ENCODE measurements at regions not wholly inside any gene's neighbourhood (a gene's known extent, or its start where the extent isn't known, plus 50 kb on each side); places are given as distances from the start of the nearest gene placed in this dataset.
"Not testable (repeated sequence)": the region's sequence is repeated elsewhere in the genome, so short reads cannot be mapped to it uniquely, and the experiment has no call there.

DNA sequence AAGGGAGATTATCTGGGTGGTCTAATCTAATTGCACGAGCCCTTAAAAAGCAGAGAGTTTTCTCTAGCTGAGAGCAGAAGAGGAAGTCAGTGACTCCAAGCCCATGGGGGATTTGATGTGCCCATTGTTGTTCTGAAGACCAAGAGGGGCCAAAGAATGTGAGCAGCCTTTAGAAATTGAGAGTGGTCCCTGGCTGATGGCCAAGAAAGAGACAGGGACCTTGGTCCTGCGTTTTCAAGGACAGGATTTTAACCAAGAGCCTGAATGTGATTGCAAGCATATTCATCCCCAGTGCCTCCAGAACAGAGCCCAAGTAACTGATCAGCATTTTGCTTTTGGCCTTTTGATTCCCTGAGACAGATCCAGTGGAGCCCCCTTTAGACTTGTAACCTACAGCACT lies 1353.9 kb downstream of the AACS start:
- no peak for DNase-seq

DNA sequence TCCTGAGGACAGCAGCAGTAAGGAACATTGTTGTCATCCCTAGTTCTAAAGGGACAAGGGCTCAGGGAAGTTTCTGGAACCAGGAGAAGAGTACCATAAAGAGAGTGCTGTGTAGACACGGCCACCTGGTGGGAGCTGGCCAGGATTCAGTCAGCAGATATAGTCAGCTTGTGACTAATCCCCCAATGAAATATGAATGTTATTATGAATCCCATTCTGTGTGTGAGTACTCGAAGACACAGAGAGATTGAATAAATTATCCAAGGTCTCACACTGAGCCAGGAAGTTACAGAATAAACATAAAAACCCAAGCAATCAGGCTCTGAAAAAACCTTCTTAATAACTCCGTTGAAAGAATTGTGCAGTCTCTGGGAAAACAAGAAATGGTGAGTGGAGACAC lies 1359.5 kb downstream of the AACS start:
- no peak for DNase-seq

DNA sequence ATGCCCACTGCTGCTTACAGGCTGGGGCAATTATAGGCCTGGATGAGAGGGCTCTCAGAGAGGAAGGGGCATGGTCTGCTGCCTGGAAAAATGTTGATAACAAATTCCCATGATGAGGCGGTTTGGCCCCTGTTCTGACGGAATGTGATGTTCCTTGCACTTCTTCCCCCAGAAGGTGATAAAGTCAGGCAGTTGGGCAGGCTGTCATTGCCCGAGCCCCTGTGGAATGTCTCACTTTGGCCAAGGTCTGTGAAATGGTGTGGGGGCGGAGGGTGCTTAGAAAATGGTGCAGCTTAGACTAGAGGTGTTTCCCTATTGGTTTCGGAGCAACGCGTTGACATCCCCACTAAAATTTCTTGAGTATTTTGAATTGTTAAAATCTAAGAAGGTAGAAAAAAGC lies 1360.0 kb downstream of the AACS start:
- DNase-seq = no peak

DNA sequence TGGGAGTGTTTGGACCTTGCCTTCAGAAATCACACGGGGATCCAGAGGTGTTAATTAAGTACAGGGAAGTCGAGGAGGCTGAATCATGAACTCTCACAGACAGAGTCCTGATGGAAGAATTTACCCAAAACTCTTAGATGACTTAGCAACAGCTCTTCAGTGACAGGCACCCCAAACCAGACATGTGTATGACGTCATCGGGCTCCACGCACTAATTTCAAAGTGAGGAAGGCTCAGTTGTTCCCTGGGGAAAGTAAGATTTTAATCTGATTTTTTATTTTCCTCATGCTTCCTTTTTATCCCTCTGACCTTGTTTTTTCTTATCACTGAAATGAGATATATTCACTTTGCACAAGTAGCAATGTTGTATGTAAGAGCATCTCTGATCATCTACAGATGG lies 1363.5 kb downstream of the AACS start:
- DNase-seq = no peak

DNA sequence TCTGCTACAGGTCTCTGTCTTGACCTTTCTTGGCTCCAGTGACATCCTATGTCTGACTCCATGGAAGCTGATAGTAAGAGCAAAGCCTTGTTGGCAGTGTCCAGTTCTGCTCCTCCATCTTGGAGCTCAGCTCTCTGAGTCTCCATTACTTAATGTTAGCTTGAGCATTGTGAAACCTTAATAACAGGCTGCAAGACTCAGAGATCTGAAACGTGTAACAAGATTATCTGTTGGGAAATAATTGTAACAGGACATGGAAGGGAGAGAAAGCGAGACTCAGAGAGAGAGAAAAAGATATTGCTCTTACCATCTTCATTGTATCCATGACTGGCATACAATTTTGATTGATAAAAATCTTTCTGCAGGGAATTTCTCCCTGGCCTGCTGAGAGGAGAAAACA lies 1365.7 kb downstream of the AACS start:
- no peak for DNase-seq

DNA sequence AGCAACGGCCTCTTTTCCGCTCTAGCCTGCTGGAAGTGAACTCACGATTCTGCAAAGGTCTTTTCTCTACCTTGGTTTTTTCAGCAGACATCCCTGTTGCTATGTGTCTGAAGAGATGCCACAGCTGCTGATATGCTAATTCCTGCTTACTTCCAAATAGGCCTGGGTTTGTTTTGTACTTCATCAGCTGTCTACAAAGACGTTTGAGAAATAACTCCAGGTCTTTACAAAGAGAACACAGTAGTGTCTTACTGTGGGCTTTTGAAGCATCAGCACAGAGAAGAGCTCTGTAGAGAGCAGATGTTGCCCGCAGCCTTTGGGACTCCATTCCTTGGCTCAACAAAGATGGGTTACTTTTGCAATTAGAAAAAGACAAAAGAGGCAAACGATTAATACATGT lies 1366.5 kb downstream of the AACS start:
- no peak for DNase-seq

DNA sequence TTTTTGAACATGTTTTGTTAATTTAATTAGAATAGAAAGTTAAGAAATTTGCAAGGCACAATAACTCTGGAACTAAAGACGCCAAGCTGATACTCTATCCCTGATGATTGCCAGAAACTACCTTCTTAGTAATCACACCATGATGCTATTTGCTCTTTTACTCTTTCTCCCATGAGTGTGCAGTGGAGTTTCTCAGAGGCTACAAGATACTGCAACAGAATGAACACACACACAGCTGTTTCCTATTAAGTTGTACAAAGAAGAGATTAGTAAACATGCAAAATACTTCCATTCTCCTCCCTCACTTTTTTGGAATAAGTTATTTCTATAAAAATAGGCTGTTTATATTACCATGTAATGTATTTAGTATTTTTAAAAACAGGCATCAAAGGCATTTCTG lies 1367.5 kb downstream of the AACS start:
- DNase-seq = no peak

DNA sequence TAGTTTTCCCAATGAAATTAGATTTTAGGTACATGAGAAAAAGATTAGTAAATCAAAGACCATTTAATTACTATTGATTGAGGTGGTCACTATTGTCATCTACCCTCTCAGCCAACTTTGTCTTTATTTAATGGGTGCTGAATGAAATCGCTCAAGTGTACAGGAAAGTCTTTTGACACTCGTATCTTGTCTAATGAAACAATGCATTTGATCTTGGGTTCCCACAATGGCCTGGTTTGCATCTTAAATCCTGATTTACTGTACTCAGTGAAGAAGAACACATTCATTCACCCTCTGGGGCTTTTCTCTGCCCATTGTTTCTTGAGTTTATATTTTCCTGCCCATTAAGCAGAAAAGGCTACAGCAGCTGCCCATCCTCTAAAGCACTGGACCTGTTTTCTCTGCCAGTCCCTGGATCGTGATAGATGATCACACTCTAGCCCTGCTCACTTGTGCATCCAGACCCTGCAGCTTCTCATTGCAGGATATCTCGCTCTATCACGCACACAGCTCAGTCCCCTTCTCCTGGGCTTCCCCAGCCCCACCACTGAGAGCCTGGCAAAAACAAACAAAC lies 1369.3 kb downstream of the AACS start:
- DNase-seq = no peak

DNA sequence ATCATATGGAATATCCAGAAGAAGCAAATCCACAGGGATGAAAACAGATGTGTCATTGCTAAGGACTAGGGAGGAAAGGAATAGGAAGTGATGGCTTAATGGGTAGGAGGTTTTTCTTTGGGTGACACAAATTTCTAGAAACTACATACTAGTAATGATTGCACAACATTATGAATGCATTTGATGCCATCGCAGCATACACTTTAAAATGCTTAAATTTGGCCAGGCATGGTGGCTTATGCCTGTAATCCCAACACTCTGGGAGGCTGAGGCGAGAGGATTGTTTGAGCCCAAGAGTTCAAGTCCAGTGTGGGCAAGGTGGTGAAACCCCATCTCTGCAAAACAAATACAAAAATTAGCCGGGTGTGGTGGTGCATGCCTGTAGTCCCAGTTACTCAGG lies 1370.8 kb downstream of the AACS start:
- no peak for DNase-seq

DNA sequence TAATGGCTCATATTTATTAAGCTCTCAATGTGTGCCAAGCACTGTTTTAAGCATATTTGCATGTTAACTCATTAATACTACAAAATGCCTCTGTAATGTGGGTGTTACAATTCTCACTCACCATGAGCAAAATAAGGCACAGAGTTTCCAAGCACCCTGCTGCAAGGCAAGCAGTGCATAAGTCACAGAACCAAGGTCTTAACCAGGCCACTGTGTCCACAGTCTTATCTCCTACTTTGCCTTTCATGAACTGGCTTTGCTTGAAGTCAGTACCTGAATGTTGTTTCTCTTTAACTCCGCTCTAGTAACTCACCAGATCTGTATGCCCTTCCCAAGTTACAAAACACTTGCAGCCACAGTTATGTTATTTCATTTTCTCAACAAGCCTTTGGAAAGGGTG lies 1372.7 kb downstream of the AACS start:
- DNase-seq = no peak

DNA sequence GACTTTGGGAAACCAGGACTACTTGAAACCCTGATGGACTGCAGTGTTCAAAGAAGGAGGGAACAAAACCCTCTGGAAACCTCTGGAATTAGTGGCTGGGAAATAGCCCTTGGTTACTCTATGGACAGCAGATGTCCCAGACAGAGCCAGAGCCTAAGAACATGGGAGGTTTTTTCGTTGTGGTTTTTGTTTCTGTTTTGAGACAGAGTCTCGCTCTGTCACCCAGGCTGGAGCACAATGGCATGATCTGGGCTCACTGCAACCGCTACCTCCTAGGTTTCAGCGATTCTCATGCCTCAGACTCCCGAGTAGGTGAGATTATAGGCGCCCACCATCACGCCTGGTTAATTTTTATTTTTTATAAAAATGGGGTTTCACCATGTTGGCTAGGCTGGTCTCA lies 1378.7 kb downstream of the AACS start:
- no peak for DNase-seq

DNA sequence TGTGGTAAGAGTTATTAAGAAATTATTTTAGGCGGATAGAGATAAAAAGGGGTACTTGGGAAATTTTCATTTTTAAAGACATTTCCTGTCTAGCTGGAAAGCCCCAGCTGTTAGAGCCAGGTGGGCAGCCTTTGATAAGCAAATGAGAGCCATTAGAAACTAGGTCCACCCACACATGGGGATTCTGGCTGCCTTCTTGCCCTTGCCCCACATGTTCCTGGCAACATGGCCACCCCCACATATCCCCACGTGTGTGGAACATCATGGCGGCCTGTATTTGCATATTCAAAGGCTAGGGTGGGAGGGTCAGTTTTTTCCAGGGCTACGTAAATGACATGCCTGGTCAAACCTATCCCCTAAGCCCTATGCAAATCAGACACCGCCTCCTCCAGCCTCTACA lies 1382.1 kb downstream of the AACS start:
- no peak for DNase-seq

DNA sequence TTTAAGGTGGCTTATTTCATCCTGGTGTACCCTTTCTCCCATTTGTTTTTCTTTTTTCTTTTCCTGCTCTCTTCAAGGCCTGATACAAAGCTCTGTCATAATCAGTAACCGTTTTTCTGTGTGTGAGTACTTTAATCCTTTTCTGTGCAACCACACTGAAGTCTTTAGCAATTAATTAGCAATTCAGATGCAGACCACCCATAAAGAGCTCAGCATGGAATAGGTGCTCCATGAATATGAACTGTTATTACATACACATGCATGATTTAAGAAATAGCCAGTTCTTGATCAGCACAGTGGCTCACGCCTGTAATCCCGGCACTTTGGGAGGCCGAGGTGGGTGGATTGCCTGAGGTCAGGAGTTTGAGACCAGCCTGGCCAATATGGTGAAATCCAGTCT lies 1386.6 kb downstream of the AACS start:
- DNase-seq = no peak

DNA sequence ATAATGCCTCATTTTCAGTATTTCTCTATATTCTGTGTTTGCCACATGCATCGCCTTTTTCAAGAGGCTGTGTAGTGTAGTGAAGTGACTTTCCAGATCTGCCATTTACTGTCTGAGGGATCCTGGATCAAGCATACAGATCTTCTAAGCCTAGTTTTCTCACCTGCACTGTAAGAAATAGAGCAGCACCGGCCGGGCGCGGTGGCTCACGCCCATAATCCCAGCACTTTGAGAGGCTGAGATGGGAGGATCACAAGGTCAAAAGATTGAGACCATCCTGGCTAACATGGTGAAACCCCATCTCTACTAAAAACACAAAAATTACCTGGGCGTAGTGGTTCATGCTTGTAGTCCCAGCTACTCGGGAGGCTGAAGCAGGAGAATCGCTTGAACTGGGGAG lies 1387.5 kb downstream of the AACS start:
- not testable (repeated sequence) for DNase-seq

DNA sequence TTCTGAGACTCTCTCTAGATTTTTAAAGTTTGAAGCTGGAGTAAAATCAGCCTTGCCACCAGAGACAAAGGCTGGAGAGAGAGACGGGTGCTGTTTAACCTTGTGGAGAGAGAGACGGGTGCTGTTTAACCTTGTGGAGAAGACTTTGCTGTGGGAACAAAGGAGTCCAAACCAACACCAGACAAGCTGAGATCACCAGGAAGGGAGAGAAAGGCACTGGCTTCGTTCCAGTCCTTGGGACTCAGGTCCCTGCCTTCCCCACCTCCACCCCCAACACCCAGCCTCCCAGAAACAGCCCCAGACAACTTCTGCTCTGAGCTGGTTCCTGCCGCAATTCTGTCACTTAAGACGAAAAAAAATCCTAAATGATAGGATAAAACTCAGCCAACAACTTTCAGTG lies 1389.3 kb downstream of the AACS start:
- DNase-seq = no peak

DNA sequence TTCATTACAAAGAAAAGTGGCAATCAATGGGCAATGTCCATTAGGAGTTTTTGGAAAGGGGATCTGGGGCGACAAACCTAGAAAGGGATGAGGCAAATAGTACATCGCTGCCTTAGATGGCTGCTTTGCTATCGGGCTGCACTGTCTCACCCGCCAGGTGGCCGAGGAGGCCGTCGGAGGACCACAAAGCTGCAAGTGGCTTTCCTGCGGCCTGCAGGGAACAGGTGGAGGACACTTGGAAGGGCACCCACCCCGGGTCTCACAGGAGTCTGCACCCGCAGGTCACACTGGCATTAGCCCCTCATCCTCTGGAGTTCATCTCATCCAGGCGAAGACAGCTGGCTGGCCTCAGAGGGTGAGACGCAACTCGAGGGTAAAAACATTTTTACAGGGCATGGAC lies 1392.5 kb downstream of the AACS start:
- DNase-seq = no peak

DNA sequence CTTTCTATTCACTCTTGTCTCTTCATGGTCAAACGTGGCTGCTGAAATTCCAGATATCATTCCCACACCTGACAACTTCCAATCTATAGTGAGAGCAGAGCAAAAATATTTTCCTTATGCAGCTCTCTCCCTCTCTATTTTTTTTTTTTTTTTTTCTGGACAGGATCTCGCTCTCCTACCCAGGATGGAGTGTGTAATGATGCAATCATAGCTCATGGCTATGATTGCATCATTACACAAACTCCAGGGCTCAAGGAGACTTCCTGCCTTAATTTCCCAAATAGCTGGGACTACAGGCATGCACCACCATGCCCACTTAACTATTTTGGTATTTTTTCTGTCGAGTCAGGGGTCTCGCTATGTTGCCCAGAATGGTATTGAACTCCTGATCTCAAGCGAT lies 1398.9 kb downstream of the AACS start:
- no peak for DNase-seq

DNA sequence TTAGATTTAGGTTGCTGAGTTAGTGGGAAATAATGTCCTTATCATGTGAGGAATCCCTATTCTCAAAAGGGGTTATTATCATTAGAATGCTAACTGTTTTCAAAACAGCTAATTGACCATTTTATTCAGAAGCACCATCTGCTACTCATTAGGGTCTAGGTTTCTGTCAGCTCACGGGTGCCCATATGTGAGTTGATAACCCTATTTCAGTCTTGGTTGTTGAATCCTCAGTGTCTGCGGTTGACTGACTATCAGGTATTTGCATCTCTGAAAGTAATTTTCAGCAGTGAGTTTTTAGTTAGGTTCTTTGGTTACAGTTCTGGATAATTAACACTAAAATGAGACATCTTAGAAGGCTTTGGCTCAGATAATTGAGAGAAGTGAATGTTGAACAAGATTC lies 1404.0 kb downstream of the AACS start:
- no peak for DNase-seq

DNA sequence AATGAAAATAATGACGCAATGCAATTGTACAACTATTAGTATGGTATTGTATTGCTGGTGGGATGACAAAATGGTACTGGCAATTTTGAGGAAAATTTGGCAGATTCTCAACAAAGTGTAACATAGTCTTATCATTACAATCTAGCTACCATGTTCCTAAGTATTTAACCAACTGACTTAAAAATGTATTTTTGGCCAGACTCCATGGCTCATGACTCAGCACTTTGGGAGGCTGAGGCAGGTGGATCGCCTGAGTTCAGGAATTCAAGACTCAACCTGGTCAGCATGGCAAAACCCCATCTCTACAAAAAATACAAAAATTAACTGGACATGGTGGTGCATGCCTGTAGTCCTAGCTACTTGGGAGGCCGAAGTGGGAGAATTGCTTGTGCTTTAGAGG lies 1409.5 kb downstream of the AACS start:
- DNase-seq = no peak

DNA sequence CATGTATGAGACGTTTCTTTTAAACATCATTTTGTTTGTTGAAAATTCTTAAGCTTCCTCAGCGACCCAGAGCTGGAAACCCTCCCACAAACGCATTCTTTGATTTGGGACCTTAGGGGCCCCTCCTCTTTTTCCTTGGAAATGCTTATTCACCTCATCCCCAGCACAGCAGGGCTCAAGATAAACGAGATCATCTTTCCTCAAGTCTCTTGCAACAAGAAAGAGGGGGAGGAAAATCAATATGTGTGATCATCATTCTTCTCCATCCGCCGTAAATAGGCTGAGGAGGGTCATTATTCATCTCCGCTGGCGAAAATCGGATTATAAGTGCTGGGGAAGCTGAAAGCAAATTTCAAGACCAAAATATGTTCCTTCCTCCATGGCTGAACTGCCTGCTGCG lies 1415.2 kb downstream of the AACS start:
- DNase-seq = no peak

DNA sequence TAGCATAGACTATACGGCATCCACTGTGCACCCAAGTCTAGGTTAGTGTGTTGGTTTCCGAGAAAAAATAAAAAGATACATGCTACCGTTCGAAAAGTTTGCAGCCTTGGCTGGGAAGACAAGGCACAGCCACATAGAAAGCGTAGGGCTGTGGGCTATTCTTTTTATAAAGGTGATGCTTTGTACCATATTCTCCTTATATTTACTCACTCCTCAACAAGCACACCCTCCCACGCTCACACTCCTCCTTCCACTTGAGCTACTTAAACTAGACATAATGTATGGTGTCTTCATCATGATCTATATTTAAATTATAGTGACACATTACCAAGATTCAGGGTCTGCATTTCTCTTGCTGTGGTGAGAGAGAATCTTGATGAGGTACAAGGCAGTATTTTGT lies 1416.5 kb downstream of the AACS start:
- DNase-seq = no peak

DNA sequence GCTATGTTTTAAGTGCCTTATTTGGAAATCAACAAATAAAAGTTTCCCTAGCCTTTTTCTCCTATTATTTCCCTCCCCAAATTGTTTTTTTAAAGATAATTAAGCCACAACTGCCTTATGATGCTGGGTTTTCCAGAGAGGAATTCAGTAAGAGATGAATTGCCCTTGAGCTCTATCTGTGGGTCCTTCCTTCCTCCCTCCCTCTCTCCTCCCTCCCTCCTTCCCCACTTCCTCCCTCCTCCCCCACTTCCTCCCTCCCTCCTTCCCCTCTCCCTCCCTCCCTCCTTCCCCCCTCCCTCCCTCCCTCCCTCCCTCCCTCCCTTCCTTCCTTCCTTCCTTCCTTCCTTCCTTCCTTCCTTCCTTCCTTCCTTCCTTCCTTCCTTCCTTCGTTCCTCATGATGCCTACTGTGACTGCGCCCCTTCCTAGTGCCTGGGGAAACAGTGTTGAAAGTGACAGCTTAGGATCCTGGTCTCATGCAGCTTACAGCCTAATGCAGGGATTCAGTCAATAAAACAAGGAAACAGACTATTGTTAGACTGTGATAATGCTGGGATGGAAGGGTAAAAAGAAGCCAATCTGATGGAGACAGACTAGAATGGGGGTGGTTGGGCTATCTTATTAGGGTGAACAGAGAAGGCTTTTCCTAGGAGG lies 1417.1 kb downstream of the AACS start:
- DNase-seq = no peak

DNA sequence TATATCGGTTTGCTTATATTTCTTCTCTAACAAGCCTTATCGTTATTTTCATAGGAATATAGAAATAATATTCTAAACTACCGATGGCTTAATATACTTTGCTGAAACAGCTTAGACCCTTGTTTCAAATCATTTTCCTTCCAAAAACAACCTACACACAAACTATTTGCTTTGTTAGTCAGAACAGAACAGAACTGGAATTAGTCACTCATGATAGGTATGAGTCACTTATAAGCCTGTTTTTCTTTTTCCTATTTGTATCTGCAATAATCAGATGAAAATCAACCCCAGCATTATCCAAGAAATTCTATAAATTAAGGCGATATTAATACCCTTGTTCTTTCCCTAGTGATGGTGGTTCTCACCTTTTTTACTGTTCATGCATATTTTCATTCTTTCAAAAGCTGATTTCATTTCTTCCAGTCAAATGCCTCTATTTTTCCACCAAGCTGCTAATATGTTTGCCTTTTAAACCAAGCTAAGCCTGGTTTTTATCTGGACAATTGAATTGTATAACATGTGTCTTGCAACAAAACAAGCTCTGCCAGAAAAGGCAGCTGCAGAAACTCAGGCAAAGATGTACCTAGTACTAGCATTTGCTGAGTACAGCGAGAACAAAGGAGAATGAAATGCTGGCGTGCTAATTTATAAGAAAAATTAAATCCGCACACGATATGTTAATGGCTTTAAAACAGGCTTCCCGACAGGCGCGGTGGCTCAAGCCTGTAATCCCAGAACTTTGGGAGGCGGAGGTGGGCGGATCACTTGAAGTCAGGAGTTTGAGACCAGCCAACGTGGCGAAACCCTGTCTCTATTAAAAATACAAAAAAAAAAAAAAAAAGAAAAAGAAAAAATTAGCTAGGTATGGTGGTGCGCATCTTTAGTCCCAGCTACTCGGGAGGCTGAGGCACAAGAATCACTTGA lies 1418.2 kb downstream of the AACS start:
- DNase-seq = peak; percentile 79

DNA sequence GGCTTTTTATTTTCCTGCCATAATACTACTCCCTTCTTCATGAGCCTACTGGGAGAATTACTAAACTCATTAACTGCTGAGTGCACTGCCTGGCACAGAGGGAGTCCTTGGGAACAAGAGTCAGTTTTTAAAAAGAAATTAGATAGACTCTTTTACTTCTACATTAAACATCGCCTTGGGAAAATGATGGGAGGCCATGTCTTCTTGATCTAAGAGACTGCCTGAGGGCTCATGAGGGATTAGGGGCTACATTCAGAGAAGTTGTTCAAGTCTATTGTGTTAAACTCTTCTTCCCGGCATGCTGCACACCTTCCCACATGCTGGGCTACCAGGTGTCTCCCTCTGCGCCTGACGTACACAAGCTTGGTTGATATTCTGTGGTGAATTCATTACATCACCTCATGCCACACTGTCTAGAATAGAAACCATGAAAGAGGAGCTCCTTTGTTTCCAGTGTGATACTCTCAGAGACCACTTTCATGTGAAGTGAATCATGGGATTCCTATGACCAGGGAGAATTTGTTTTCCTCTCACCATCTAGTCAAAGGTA lies 1422.3 kb downstream of the AACS start:
- no peak for DNase-seq
